ENCODE measurements at regions not wholly inside any gene's neighbourhood (a gene's known extent, or its start where the extent isn't known, plus 50 kb on each side); places are given as distances from the start of the nearest gene placed in this dataset.

DNA sequence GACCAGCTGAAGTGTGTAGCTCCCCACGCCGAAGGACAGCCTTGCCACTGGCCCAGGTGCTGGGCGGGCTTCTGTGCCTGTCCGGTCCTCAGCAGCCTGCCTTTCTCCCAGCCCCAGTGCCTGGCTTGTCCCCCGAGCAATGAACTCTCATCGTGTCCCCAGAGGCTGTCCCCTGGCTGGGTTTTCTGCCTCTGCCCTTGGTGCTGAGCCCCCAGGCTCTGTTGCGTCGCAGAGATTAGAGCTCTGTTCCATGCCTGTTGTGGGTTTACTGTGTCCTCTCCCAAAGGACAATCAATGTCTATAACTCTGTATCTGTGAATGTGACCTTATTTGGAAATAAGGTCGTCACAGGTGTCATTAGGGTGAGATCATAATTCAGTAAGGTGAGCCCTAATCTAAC, 226.1 kb upstream of the SHH start:
- Histone ChIP-seq H3K9ac (replicated peaks; ENCODE audit: extremely low read depth, insufficient read depth, low read length) (no peak overlapping the region), H3K9me1 (replicated peaks; ENCODE audit: control insufficient read depth, extremely low read depth, insufficient read depth, low read length) (no peaks in the 10 kb centered on the region), H3K9me3 (replicated peaks; ENCODE audit: control insufficient read depth, insufficient read depth, low read length) (no peaks in the 10 kb centered on the region), H3K36me3 (ENCODE audit: control insufficient read depth in 2 of 2, extremely low read depth in 1 of 2, insufficient read depth in 2 of 2, low read length in 2 of 2) (no peaks in the 10 kb centered on the region), H4K20me1 (replicated peaks; ENCODE audit: control insufficient read depth, extremely low read depth, insufficient read depth, low read length) (no peaks in the 10 kb centered on the region), H3K4me3 (replicated peaks in 1 of 3; ENCODE audit: insufficient read depth in 1 of 3, low read depth in 1 of 3, low read length in 3 of 3) (no peak overlapping the region), H3K79me2 (ENCODE audit: control insufficient read depth, insufficient read depth, low read length) (no peaks in the 10 kb centered on the region), H3K4me2 (ENCODE audit: insufficient read depth, low read length) (no peak overlapping the region), H3K27ac (ENCODE audit: insufficient read depth, low read depth, low read length) (no peak overlapping the region), H3K4me1 (ENCODE audit: control insufficient read depth, extremely low read depth, insufficient read depth, low read length) (no peaks in the 10 kb centered on the region), H3K27me3 (ENCODE audit: control insufficient read depth in 2 of 2, insufficient read depth in 2 of 2, low read length in 2 of 2) (no peaks in the 10 kb centered on the region), H2AFZ (ENCODE audit: low read depth, low read length) (no peak overlapping the region)
- no peak for DNase-seq (ENCODE audit: low read depth, low spot score)
- TF ChIP-seq EZH2 (IDR thresholded peaks at IDR 0.05; ENCODE audit: borderline replicate concordance, low read depth, low read length, severe bottlenecking) = no peak
- TF ChIP-seq, protein P1, sequence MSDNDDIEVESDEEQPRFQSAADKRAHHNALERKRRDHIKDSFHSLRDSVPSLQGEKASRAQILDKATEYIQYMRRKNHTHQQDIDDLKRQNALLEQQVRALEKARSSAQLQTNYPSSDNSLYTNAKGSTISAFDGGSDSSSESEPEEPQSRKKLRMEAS (IDR thresholded peaks at IDR 0.05; ENCODE audit: insufficient read depth, insufficient read length) = no peak
- TF ChIP-seq, protein P2, sequence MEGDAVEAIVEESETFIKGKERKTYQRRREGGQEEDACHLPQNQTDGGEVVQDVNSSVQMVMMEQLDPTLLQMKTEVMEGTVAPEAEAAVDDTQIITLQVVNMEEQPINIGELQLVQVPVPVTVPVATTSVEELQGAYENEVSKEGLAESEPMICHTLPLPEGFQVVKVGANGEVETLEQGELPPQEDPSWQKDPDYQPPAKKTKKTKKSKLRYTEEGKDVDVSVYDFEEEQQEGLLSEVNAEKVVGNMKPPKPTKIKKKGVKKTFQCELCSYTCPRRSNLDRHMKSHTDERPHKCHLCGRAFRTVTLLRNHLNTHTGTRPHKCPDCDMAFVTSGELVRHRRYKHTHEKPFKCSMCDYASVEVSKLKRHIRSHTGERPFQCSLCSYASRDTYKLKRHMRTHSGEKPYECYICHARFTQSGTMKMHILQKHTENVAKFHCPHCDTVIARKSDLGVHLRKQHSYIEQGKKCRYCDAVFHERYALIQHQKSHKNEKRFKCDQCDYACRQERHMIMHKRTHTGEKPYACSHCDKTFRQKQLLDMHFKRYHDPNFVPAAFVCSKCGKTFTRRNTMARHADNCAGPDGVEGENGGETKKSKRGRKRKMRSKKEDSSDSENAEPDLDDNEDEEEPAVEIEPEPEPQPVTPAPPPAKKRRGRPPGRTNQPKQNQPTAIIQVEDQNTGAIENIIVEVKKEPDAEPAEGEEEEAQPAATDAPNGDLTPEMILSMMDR (IDR thresholded peaks at IDR 0.05; ENCODE audit: extremely low read depth in 1 of 2, insufficient read depth in 1 of 2, low read depth in 1 of 2, low read length in 2 of 2) = no peak
- no peak for TF ChIP-seq MYC (IDR thresholded peaks at IDR 0.05; ENCODE audit: low read depth, low read length)
- no peak for TF ChIP-seq POLR2AphosphoS5 (IDR thresholded peaks at IDR 0.05; ENCODE audit: insufficient read depth, low read depth, low read length)
- no peak for TF ChIP-seq POLR2A (IDR thresholded peaks at IDR 0.05; ENCODE audit: low read depth, low read length)
- FAIRE-seq = no peak
- ChIA-PET CTCF (no interaction called here), POLR2A (no interaction called here)
- no TSS peak for BruUV-seq (replicated peaks)
- intact Hi-C loops (cut with micrococcal nuclease) = no loop called here
- dilution Hi-C loops (cut with MboI; ENCODE audit: extremely low pct_ligation_motif_present, low sequenced_read_pairs) = no loop called here

DNA sequence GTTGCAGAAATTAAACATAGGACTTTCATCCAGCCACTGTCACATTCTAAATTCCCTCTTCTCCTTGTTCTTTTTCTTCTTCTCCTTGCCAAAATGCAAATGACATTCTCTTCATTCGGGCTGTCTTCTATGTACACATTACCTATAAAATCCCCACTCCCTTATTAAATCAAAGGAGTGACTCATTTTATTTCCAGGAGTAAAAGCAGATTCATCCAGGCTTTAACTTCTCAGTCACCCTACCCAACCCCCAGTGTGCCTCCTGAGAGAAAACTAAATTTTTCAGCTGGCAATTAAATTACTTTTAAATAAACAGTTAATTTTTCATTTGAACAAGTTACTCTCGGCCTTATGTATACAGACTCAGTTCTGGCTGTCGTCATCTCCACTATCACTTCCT, 223.9 kb upstream of the SHH start:
- Histone ChIP-seq H2AFZ (ENCODE audit: low read depth, low read length) (no peak overlapping the region), H3K9me1 (replicated peaks; ENCODE audit: control insufficient read depth, extremely low read depth, insufficient read depth, low read length) (no peaks in the 10 kb centered on the region), H3K79me2 (ENCODE audit: control insufficient read depth, insufficient read depth, low read length) (no peaks in the 10 kb centered on the region), H3K4me2 (ENCODE audit: insufficient read depth, low read length) (no peak overlapping the region), H3K4me1 (ENCODE audit: control insufficient read depth, extremely low read depth, insufficient read depth, low read length) (no peaks in the 10 kb centered on the region), H4K20me1 (replicated peaks; ENCODE audit: control insufficient read depth, extremely low read depth, insufficient read depth, low read length) (no peaks in the 10 kb centered on the region), H3K9ac (replicated peaks; ENCODE audit: extremely low read depth, insufficient read depth, low read length) (no peak overlapping the region), H3K4me3 (replicated peaks in 1 of 3; ENCODE audit: insufficient read depth in 1 of 3, low read depth in 1 of 3, low read length in 3 of 3) (no peak overlapping the region), H3K36me3 (ENCODE audit: control insufficient read depth in 2 of 2, extremely low read depth in 1 of 2, insufficient read depth in 2 of 2, low read length in 2 of 2) (no peaks in the 10 kb centered on the region), H3K27ac (ENCODE audit: insufficient read depth, low read depth, low read length) (no peak overlapping the region), H3K27me3 (ENCODE audit: control insufficient read depth in 2 of 2, insufficient read depth in 2 of 2, low read length in 2 of 2) (no peaks in the 10 kb centered on the region), H3K9me3 (replicated peaks; ENCODE audit: control insufficient read depth, insufficient read depth, low read length) (no peaks in the 10 kb centered on the region)
- DNase-seq (ENCODE audit: low read depth, low spot score) (no peak), FAIRE-seq (no peak)
- ChIA-PET POLR2A (no interaction called here), CTCF (no interaction called here)
- dilution Hi-C loops (cut with MboI; ENCODE audit: extremely low pct_ligation_motif_present, low sequenced_read_pairs) = no loop called here
- TF ChIP-seq FOS (IDR thresholded peaks at IDR 0.05; ENCODE audit: borderline replicate concordance, insufficient read depth, low read length) (no peak), EZH2 (IDR thresholded peaks at IDR 0.05; ENCODE audit: borderline replicate concordance, low read depth, low read length, severe bottlenecking) (no peak), MYC (IDR thresholded peaks at IDR 0.05; ENCODE audit: low read depth, low read length) (no peak), POLR2AphosphoS5 (IDR thresholded peaks at IDR 0.05; ENCODE audit: insufficient read depth, low read depth, low read length) (no peak), JUN (IDR thresholded peaks at IDR 0.05; ENCODE audit: borderline replicate concordance, insufficient read depth, insufficient read length, low read depth) (no peak), POLR2A (IDR thresholded peaks at IDR 0.05; ENCODE audit: low read depth, low read length) (no peak), GATA2 (IDR thresholded peaks at IDR 0.05; ENCODE audit: insufficient read depth, insufficient read length, low read depth, low read length) (no peak)
- TF ChIP-seq, protein P2 (IDR thresholded peaks at IDR 0.05; ENCODE audit: extremely low read depth in 1 of 2, insufficient read depth in 1 of 2, low read depth in 1 of 2, low read length in 2 of 2) = no peak
- TF ChIP-seq, protein P1 (IDR thresholded peaks at IDR 0.05; ENCODE audit: insufficient read depth, insufficient read length) = no peak
- intact Hi-C loops (cut with micrococcal nuclease) = no loop called here
- BruUV-seq (replicated peaks) = no TSS peak
